Karpas-422 (cell line): ENCODE measurements at regions not wholly inside any gene's neighbourhood (a gene's known extent, or its start where the extent isn't known, plus 50 kb on each side); places are given as distances from the start of the nearest gene placed in this dataset.
A peak's percentile ranks its signal among the peaks of the same experiment; 100 is the strongest.
"Not testable (repeated sequence)": the region's sequence is repeated elsewhere in the genome, so short reads cannot be mapped to it uniquely, and the experiment has no call there.

Experiments
- DNase-seq: peaks from one replicate; pipeline ENCODE4 v3.0.0-alpha.2; 2015
- H2AFZ ChIP-seq: fragments of 200-600 bp; sonication (generic); 2 replicates; pipeline ENCODE4 v1.6.1; 2014; ENCODE audit warnings: antibody characterized with exemption, low read length, mixed read lengths
- H3K27ac ChIP-seq: fragments of 200-600 bp; sonication (generic); 2 replicates; pipeline ENCODE4 v1.5.1; 2014; ENCODE audit warnings: mild to moderate bottlenecking, low read length, moderate library complexity
- H3K27me3 ChIP-seq: fragments of 200-600 bp; sonication (generic); 2 replicates; pipeline ENCODE4 v1.6.1; 2014; ENCODE audit warnings: low read length, mixed read lengths
- H3K36me3 ChIP-seq: fragments of 200-600 bp; sonication (generic); 2 replicates; pipeline ENCODE4 v1.6.1; 2014; ENCODE audit warnings: low read length, mixed read lengths; ENCODE audit not compliant: insufficient read depth
- H3K4me1 ChIP-seq: fragments of 200-600 bp; sonication (generic); 2 replicates; pipeline ENCODE4 v1.6.1; 2014; ENCODE audit warnings: mild to moderate bottlenecking, low read length, mixed read lengths
- H3K4me2 ChIP-seq: fragments of 200-600 bp; sonication (generic); 2 replicates; pipeline ENCODE4 v1.6.1; 2014; ENCODE audit warnings: low read length, low read depth, mild to moderate bottlenecking; ENCODE audit not compliant: poor library complexity, severe bottlenecking
- H3K4me3 ChIP-seq: fragments of 200-600 bp; sonication (generic); 2 replicates; pipeline ENCODE4 v1.5.1; 2014; ENCODE audit warnings: mild to moderate bottlenecking, antibody characterized with exemption, low read length, mixed read lengths
- H3K79me2 ChIP-seq: fragments of 200-600 bp; sonication (generic); 2 replicates; pipeline ENCODE4 v1.6.1; 2014; ENCODE audit warnings: mild to moderate bottlenecking, low read length, mixed read lengths
- H3K9ac ChIP-seq: fragments of 200-600 bp; sonication (generic); 2 replicates; pipeline ENCODE4 v1.6.0; 2014; ENCODE audit warnings: low read length
- H3K9me2 ChIP-seq: fragments of 200-600 bp; sonication (generic), shearing (Covaris generic); replicated peaks from 2 replicates; pipeline ENCODE4 v1.6.0; 2014; ENCODE audit warnings: mild to moderate bottlenecking, low read length, moderate library complexity; ENCODE audit not compliant: insufficient read depth
- H3K9me3 ChIP-seq: fragments of 300-700, 200-600 bp; sonication (generic); 2 replicates; pipeline ENCODE4 v1.6.1; 2014; ENCODE audit warnings: low read length, mixed read lengths
- H4K20me1 ChIP-seq: fragments of 200-600 bp; sonication (generic); 2 replicates; pipeline ENCODE4 v1.6.1; 2014; ENCODE audit warnings: mild to moderate bottlenecking, antibody characterized with exemption, low read length, low read depth; ENCODE audit not compliant: insufficient read depth

DNA sequence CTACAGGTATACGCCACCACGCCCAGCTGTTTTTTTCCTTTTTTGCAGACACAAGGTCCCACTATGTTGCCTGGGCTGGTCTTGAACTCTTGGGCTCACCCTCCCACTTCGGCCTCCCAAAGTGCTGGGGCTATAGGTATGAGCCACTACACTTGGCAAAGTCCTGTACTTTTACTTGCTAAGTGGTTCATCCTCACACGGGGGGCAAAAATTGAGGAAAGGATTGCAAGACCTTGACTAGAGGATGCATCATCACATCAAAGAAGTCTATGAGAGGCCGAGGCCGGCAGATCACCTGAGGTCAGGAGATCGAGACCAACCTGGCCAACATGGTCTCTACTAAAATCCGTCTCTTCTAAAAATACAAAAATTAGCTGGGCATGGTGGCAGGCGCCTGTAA lies 116.5 kb upstream of the FAM174B start:
- no peaks in the 10 kb centered on the region for H3K79me2 ChIP-seq
- H3K4me2 ChIP-seq, result no peak overlapping the region
- no peaks in the 10 kb centered on the region for H3K36me3 ChIP-seq
- H2AFZ ChIP-seq, result no peak overlapping the region
- H3K27me3 ChIP-seq, result no peaks in the 10 kb centered on the region
- no peak for DNase-seq
- H3K9me2 ChIP-seq, result no peaks in the 10 kb centered on the region
- no peaks in the 10 kb centered on the region for H3K9me3 ChIP-seq
- H3K4me1 ChIP-seq, result no peaks in the 10 kb centered on the region
- no peaks in the 10 kb centered on the region for H4K20me1 ChIP-seq
- H3K4me3 ChIP-seq, result no peak overlapping the region
- H3K9ac ChIP-seq, result no peak overlapping the region
- H3K27ac ChIP-seq, result no peak overlapping the region

DNA sequence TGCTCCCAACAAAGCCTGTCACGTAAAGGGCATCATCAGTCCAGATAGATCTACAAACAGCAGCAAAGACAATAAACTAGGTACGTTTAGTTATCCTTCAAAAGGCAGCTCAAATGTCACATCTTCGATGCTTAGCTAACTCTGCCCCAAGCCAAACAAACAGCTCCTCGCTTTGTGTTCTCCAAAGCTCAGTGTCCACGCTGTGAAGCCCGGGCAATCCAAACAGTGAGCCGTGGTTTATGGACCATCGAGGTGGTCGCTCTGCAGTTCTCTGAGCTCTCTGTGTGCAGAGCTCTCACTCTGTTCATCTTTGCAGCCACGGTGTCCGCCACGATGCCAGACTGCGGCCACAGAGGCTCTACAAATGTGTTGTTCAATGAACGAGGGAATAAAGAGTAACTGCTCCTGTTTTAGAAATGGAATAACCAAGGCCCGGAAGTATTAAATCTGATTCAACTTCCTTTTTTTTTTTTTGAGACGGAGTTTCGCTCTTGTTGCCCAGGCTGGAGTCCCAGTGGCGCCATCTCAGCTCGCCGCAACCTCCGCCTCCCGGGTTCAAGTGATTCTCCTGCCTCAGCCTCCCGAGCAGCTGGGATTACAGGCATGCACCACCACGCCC lies 117.2 kb upstream of the FAM174B start:
- Histone ChIP-seq H3K9me3 (no peaks in the 10 kb centered on the region), H3K9me2 (no peaks in the 10 kb centered on the region), H2AFZ (no peak overlapping the region), H4K20me1 (no peaks in the 10 kb centered on the region), H3K9ac (no peak overlapping the region), H3K27me3 (no peaks in the 10 kb centered on the region), H3K4me1 (no peaks in the 10 kb centered on the region), H3K79me2 (no peaks in the 10 kb centered on the region), H3K4me3 (no peak overlapping the region), H3K36me3 (no peaks in the 10 kb centered on the region), H3K4me2 (no peak overlapping the region), H3K27ac (no peak overlapping the region)
- DNase-seq, result no peak

DNA sequence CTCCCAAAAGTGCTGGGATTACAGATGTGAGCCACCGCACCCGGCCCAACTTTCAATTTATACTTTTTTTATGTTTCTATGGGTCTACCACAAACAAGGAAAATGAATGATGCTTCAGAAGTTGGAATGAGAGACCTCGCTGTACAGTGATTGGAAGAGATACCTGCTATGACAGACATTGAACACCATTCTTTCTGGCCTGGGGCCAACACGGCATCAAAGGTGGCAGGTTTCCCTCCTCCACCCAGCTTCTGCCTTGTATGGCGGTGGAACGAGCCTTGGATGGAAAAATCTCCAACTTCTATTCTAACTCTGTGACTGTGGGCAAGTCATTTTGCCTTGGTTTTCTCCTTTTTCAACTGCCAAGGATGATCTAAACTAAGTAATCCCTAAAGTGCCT lies 117.8 kb upstream of the FAM174B start:
- no peaks in the 10 kb centered on the region for H3K9me3 ChIP-seq
- no peak overlapping the region for H2AFZ ChIP-seq
- H4K20me1 ChIP-seq, result no peaks in the 10 kb centered on the region
- no peak overlapping the region for H3K4me2 ChIP-seq
- DNase-seq, result no peak
- no peak overlapping the region for H3K4me3 ChIP-seq
- no peaks in the 10 kb centered on the region for H3K79me2 ChIP-seq
- H3K9ac ChIP-seq, result no peak overlapping the region
- H3K27me3 ChIP-seq, result no peaks in the 10 kb centered on the region
- H3K27ac ChIP-seq, result no peak overlapping the region
- no peaks in the 10 kb centered on the region for H3K36me3 ChIP-seq
- H3K9me2 ChIP-seq, result no peaks in the 10 kb centered on the region
- H3K4me1 ChIP-seq, result no peaks in the 10 kb centered on the region

DNA sequence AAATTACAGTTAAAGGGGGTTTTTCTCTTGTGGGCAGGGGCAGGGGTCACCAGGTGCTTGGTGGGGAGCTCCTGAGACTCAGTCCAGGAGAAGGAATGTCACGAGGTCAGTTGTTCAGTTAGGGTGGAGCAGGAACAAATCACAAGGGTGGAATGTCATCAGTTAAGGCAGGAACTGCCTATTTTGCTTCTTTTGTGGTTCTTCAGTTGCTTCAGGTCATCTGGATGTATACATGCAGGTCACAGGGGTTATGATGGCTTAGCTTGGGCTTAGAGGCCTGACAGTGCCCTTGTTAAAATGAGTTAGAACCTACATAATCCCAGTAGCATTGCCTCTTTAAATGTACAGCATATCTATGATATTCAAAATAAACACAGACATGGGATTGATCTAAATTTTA lies 120.2 kb upstream of the CHD2 start:
- Histone ChIP-seq H3K4me2 (no peak overlapping the region), H3K27me3 (no peaks in the 10 kb centered on the region), H3K36me3 (no peaks in the 10 kb centered on the region), H3K9ac (no peak overlapping the region), H3K79me2 (no peaks in the 10 kb centered on the region), H3K4me3 (no peak overlapping the region), H3K9me3 (no peaks in the 10 kb centered on the region), H3K27ac (no peak overlapping the region), H3K9me2 (no peaks in the 10 kb centered on the region), H2AFZ (no peak overlapping the region), H3K4me1 (no peaks in the 10 kb centered on the region), H4K20me1 (no peaks in the 10 kb centered on the region)
- DNase-seq, result no peak

DNA sequence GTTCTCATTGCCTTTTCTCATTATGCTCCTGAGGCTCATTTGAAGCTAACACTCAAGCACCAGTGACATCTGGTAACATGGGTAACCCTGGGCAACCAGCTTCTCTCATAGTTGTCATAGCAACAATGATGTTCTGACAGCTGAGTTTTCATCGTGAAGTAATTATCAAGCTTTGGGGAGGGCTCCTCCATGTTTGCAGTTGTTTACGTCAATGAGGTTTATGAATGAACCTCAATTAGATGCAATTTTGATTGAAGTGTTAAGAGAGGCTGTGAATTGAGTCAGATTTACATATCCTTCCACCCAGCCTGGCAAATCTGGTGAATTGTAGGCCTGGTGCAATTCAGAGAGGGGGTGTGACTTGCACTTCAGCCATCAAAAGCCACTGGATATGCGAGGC lies 119.3 kb upstream of the CHD2 start:
- Histone ChIP-seq H2AFZ (no peak overlapping the region), H3K4me1 (no peaks in the 10 kb centered on the region), H3K27ac (no peak overlapping the region), H3K79me2 (no peaks in the 10 kb centered on the region), H3K9ac (no peak overlapping the region), H3K9me2 (no peaks in the 10 kb centered on the region), H3K4me2 (no peak overlapping the region), H3K4me3 (no peak overlapping the region), H3K9me3 (no peaks in the 10 kb centered on the region), H4K20me1 (no peaks in the 10 kb centered on the region), H3K27me3 (no peaks in the 10 kb centered on the region), H3K36me3 (no peaks in the 10 kb centered on the region)
- peak; percentile 49 for DNase-seq

DNA sequence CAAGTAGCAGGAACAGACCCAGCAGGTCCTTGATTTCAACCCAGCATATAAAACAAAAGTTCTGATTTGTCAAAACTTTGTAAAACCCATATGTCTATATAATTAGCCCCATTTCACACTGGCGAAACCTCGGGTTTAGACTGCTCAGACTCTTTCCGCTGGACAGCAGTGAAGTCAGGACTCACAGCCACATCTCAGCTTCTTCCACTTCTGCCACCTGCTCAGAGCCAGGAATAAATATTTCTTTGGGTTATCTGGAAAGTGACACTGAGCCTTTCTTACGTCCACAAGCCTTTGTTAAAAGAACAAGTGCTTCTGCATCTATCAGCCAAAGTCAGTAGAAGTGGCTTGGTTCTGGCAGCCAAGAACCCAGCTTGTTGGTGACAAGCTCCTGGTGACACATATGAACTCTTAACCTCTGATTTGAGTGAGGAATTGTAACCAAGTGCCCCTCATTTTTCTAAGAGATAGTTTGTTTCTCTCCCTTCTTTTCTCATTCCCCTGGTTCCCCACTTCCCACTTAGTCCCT lies 118.1 kb upstream of the CHD2 start:
- no peak for DNase-seq
- H3K79me2 ChIP-seq, result no peaks in the 10 kb centered on the region
- H3K9me3 ChIP-seq, result no peaks in the 10 kb centered on the region
- no peak overlapping the region for H3K9ac ChIP-seq
- H4K20me1 ChIP-seq, result no peaks in the 10 kb centered on the region
- no peaks in the 10 kb centered on the region for H3K27me3 ChIP-seq
- no peak overlapping the region for H3K4me2 ChIP-seq
- H3K9me2 ChIP-seq, result no peaks in the 10 kb centered on the region
- H3K27ac ChIP-seq, result no peak overlapping the region
- no peaks in the 10 kb centered on the region for H3K4me1 ChIP-seq
- H2AFZ ChIP-seq, result no peak overlapping the region
- no peak overlapping the region for H3K4me3 ChIP-seq
- H3K36me3 ChIP-seq, result no peaks in the 10 kb centered on the region

DNA sequence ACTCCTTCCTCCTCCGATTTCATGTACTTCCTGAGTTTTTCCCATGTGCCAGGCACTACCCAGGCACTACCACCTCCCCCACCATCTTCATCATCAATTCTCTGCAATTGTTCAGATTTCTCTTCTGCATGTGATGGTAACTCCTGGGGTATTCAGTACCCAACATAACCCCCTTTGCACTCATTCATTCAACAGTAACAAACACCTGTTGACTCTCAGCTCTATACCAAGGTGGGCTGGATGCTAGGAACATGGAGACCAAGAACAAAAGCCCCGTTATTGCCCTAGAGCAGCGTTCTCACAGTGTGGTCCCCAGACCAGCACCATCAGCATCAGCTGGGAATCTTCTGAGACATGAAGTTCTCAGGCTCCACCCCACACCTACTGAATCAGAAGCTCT lies 113.0 kb upstream of the CHD2 start:
- DNase-seq, result no peak
- Histone ChIP-seq H3K9me2 (no peaks in the 10 kb centered on the region), H3K79me2 (no peaks in the 10 kb centered on the region), H3K27me3 (no peaks in the 10 kb centered on the region), H3K27ac (no peak overlapping the region), H3K36me3 (no peaks in the 10 kb centered on the region), H3K4me3 (no peak overlapping the region), H2AFZ (no peak overlapping the region), H3K4me1 (no peaks in the 10 kb centered on the region), H3K9ac (no peak overlapping the region), H4K20me1 (no peaks in the 10 kb centered on the region), H3K4me2 (no peak overlapping the region), H3K9me3 (no peaks in the 10 kb centered on the region)

DNA sequence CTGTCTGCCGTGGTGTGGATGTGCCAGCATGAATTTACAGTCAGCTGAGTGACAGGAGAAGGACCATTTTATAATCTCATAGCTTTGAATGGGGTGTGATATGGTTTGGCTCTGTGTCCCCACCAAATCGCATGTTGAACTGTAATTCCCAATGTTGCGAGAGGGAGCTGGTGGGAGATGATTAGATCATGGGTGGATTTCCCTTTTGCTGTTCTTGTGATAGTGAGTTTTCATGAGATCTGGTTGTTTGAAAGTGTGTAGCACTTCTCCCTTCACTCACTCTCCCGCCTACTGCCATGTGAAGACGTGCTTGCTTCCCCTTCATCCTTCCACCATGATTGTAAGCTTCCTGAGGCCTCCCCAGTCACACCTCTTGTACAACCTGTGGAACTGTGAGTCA lies 111.9 kb upstream of the CHD2 start:
- Histone ChIP-seq H3K9me3 (no peaks in the 10 kb centered on the region), H3K36me3 (no peaks in the 10 kb centered on the region), H3K27ac (no peak overlapping the region), H3K4me2 (no peak overlapping the region), H3K79me2 (no peaks in the 10 kb centered on the region), H3K9ac (no peak overlapping the region), H4K20me1 (no peaks in the 10 kb centered on the region), H2AFZ (no peak overlapping the region), H3K9me2 (no peaks in the 10 kb centered on the region), H3K4me1 (no peaks in the 10 kb centered on the region), H3K27me3 (no peaks in the 10 kb centered on the region), H3K4me3 (no peak overlapping the region)
- no peak for DNase-seq

DNA sequence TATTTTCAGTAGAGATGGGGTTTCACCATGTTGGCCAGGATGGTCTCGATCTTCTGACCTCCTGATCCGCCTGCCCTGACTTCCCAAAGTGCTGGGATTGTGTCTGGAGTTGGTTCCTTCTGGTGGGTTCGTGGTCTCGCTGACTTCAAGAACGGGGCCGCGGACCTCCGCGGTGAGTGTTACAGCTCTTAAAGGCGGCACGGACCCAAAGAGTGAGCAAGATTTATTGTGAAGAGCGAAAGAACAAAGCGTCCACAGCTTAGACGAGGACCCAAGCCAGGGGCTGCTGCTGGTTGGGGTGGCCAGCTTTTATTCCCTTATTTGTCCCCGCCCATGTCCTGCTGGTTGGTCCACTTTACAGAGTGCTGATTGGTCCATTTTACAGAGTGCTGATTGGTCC lies 111.3 kb upstream of the CHD2 start:
- not testable (repeated sequence) for H3K79me2 ChIP-seq, DNase-seq, H3K4me3 ChIP-seq, H3K9ac ChIP-seq, H3K4me2 ChIP-seq, H3K4me1 ChIP-seq, H3K27ac ChIP-seq, H4K20me1 ChIP-seq, H2AFZ ChIP-seq, H3K27me3 ChIP-seq, H3K9me3 ChIP-seq, H3K36me3 ChIP-seq, H3K9me2 ChIP-seq
